Immature natural killer cell (primary cell): ENCODE measurements at regions not wholly inside any gene's neighbourhood (a gene's known extent, or its start where the extent isn't known, plus 50 kb on each side); places are given as distances from the start of the nearest gene placed in this dataset.
"Not testable (repeated sequence)": the region's sequence is repeated elsewhere in the genome, so short reads cannot be mapped to it uniquely, and the experiment has no call there.

Source experiments
- DNase-seq, 3 donors: peaks; one replicate each; pipeline ENCODE4 v3.0.0; 2022; ENCODE audit warnings: mixed read lengths in 1 of 3
- H3K27ac Mint-ChIP-seq, 6 donors: one replicate each; pipeline ENCODE4 v1.8.0; 2020; ENCODE audit warnings: mixed read lengths in 6 of 6, mild to moderate bottlenecking in 5 of 6, inconsistent platforms in 4 of 6, moderate library complexity in 3 of 6
- H3K27me3 Mint-ChIP-seq, 3 donors: one replicate each; pipeline ENCODE4 v1.8.0; 2020 to 2021; ENCODE audit warnings: low read depth in 3 of 3, mild to moderate bottlenecking in 3 of 3, mixed read lengths in 3 of 3, moderate library complexity in 3 of 3, inconsistent platforms in 1 of 3
- H3K36me3 Mint-ChIP-seq, 3 donors: one replicate each; pipeline ENCODE4 v1.8.0; 2020; ENCODE audit warnings: mixed read lengths in 3 of 3, inconsistent platforms in 2 of 3, mild to moderate bottlenecking in 2 of 3
- H3K4me1 Mint-ChIP-seq, 2 donors: one replicate each; pipeline ENCODE4 v1.8.0; 2020; ENCODE audit warnings: inconsistent platforms in 2 of 2, mild to moderate bottlenecking in 2 of 2, mixed read lengths in 2 of 2, moderate library complexity in 1 of 2
- H3K4me3 Mint-ChIP-seq, 5 donors: one replicate each; pipeline ENCODE4 v1.8.0; 2020; ENCODE audit warnings: mild to moderate bottlenecking in 5 of 5, mixed read lengths in 5 of 5, inconsistent platforms in 3 of 5, moderate library complexity in 3 of 5
- H3K9me3 Mint-ChIP-seq, 6 donors: one replicate each; pipeline ENCODE4 v1.8.0; 2020; ENCODE audit warnings: mild to moderate bottlenecking in 6 of 6, mixed read lengths in 6 of 6, inconsistent platforms in 4 of 6, moderate library complexity in 3 of 6

GRCh38 chr5:91244380-91245073 lies 138.6 kb downstream of the ARRDC3 start:
- Mint-ChIP-seq H3K27ac (no peak overlapping the region), H3K4me1 (peaks cover 6 to 13% of the 10 kb centered on the region in 2 donors), H3K36me3 (peaks cover 6 to 14% (median 7%) of the 10 kb centered on the region in 3 donors), H3K4me3 (no peak overlapping the region), H3K9me3 (peaks cover 5 to 15% (median 11%) of the 10 kb centered on the region in 6 donors), H3K27me3 (peaks cover 0 to 3% (median 2%) of the 10 kb centered on the region in 3 donors)
- no peak for DNase-seq

DNA sequence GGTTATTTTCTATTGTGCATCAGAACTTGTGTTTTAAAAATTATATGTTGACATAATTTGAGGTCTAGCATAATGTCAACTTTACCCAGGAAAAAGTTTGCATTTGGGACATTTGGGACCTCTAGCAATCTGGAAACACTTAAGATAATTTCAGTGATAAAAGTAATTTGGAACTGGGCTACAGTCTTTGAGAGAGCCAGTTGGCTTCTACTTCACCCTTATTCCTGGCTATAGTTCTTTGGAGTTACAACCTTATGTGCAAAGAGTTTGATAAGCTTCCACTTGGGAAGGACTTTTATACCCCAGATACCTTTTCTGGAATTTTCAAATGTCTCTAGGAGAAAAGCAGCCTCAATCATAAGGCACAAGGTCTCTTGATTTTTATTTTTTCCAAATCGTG lies 139.3 kb downstream of the ARRDC3 start:
- DNase-seq, result no peak
- peaks cover 6 to 13% of the 10 kb centered on the region in 2 donors for H3K4me1 Mint-ChIP-seq
- peaks cover 6 to 14% (median 7%) of the 10 kb centered on the region in 3 donors for H3K36me3 Mint-ChIP-seq
- peaks cover 0 to 3% (median 2%) of the 10 kb centered on the region in 3 donors for H3K27me3 Mint-ChIP-seq
- H3K9me3 Mint-ChIP-seq, result peaks cover 5 to 15% (median 11%) of the 10 kb centered on the region in 6 donors
- H3K27ac Mint-ChIP-seq, result no peak overlapping the region
- no peak overlapping the region for H3K4me3 Mint-ChIP-seq

DNA sequence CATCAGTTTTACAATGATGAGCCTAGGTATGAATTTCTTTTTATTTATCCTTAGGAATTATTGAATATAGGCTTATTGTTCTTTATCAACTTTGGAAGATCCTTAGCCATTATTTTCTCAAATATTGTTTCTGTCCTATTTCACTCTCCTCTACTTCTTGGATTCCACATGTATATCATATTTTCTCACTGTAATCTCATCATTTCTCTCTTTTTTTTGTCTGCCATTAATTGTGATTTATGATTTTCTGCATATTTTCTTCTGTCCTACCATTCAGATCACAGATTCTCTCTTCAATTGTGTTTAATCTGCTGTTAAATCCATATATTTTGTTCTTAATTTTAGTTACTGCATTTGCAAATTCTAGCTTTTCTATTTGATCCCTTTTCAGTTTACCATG lies 139.8 kb downstream of the ARRDC3 start:
- DNase-seq, result no peak
- Mint-ChIP-seq H3K27me3 (peaks cover 0 to 3% (median 2%) of the 10 kb centered on the region in 3 donors), H3K4me1 (peaks cover 6 to 13% of the 10 kb centered on the region in 2 donors), H3K4me3 (no peak overlapping the region), H3K9me3 (peaks cover 5 to 15% (median 11%) of the 10 kb centered on the region in 6 donors), H3K36me3 (peaks cover 6 to 14% (median 7%) of the 10 kb centered on the region in 3 donors), H3K27ac (no peak overlapping the region)

GRCh38 chr5:91241460-91241859 lies 141.7 kb downstream of the ARRDC3 start:
- H3K27ac Mint-ChIP-seq, DNase-seq, H3K36me3 Mint-ChIP-seq, H3K4me3 Mint-ChIP-seq, H3K27me3 Mint-ChIP-seq: not testable (repeated sequence)
- peaks cover 6 to 13% of the 10 kb centered on the region in 2 donors for H3K4me1 Mint-ChIP-seq
- H3K9me3 Mint-ChIP-seq, result peaks cover 5 to 15% (median 11%) of the 10 kb centered on the region in 6 donors

GRCh38 chr5:91240175-91240574 lies 142.9 kb downstream of the ARRDC3 start:
- Mint-ChIP-seq H3K36me3 (peaks cover 6 to 10% (median 7%) of the 10 kb centered on the region in 3 donors), H3K27me3 (peaks cover 2% of the 10 kb centered on the region in 3 donors), H3K27ac (no peak overlapping the region), H3K4me3 (no peak overlapping the region), H3K9me3 (peaks cover 5 to 15% (median 11%) of the 10 kb centered on the region in 6 donors), H3K4me1 (peaks cover 6 to 10% of the 10 kb centered on the region in 2 donors)
- no peak for DNase-seq

DNA sequence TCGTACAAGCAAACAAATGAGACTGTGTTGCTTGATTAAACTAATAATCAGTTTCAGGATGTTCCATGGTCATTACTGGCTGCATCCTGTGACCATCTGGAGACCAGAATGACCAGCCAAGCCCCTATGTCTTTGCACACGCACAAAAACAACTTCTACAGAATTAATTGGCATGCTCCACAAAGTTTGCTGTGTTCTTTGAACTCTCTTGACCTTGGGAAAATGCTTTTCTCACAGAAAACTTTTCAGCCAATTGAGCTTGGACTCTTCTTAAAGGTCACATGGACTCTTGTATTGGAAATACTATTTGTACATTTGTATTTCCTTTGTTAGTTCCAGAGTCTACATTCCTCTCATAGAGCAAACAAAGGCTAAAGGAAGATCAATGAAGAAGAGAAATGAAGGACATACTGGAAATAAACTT lies 147.8 kb downstream of the ARRDC3 start:
- Mint-ChIP-seq H3K27ac (no peak overlapping the region), H3K9me3 (no peaks in the 10 kb centered on the region), H3K4me1 (no peaks in the 10 kb centered on the region), H3K27me3 (peaks cover 2% of the 10 kb centered on the region in 3 donors), H3K4me3 (no peak overlapping the region), H3K36me3 (no peaks in the 10 kb centered on the region)
- no peak for DNase-seq

GRCh38 chr5:91232523-91232922 lies 150.6 kb downstream of the ARRDC3 start:
- DNase-seq, result no peak
- Mint-ChIP-seq H3K27ac (no peak overlapping the region), H3K36me3 (peaks cover 0 to 9% (median 0%) of the 10 kb centered on the region in 3 donors), H3K27me3 (peaks cover 0 to 2% (median 2%) of the 10 kb centered on the region in 3 donors), H3K4me1 (no peaks in the 10 kb centered on the region), H3K4me3 (no peak overlapping the region), H3K9me3 (peaks cover 0 to 2% (median 0%) of the 10 kb centered on the region in 6 donors)

DNA sequence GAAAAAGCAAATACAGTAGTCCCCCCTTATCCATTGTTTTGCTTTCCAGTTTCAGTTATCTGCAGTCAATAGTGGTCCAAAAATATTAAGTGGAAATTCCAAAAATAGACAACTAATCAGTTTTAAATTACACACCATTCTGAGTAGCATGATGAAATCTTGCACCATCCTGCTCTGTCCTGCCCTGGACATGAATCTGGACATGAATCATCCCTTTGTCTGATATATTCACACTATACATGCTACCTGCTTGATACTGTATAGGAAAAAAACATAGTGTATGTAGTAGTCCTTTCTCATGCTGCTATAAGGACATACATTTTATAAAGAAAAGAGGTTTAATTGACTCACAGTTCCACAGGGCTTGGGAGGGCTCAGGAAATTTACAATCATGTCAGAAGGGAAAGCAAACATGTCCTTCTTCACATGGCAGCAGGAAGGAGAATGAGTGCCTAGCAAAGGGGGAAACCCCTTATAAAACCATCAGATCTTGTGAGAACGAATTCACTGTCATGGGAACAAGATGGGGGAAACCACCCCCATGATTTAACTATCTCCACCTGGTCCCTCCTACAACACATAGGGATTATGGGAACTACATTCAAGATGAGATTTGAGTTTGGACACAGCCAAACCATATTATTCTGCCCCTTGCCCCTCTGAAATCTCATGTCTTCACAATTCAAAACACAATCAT lies 153.9 kb downstream of the ARRDC3 start:
- H3K36me3 Mint-ChIP-seq, result peaks cover 0 to 9% (median 0%) of the 10 kb centered on the region in 3 donors
- peaks cover 0 to 2% (median 0%) of the 10 kb centered on the region in 6 donors for H3K9me3 Mint-ChIP-seq
- DNase-seq, result no peak
- peaks cover 1 to 3% (median 2%) of the 10 kb centered on the region in 3 donors for H3K27me3 Mint-ChIP-seq
- no peak overlapping the region for H3K4me3 Mint-ChIP-seq
- H3K27ac Mint-ChIP-seq, result no peak overlapping the region
- H3K4me1 Mint-ChIP-seq, result no peaks in the 10 kb centered on the region

DNA sequence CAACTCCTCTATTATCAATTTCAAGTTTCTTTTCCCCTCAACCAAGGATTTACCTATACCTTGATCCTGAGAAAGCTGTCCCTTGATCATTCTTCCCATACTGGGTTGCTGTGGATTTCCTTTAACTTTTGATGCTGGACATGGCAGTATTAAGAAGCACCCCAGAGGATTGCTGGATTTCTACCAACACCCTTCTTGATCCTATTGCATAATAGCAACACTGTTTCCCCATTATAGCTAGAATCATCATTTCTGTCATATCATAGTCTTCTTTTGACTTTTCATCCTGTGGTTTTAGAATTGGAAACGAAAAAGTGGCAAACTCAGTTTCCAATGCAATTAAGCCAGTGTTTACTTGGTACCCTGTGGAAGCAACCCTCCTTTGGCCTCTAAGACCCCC lies 154.9 kb downstream of the ARRDC3 start:
- DNase-seq, result no peak
- Mint-ChIP-seq H3K27ac (no peak overlapping the region), H3K9me3 (peaks cover 0 to 2% (median 0%) of the 10 kb centered on the region in 6 donors), H3K27me3 (peaks cover 1 to 3% (median 2%) of the 10 kb centered on the region in 3 donors), H3K36me3 (peaks cover 0 to 9% (median 0%) of the 10 kb centered on the region in 3 donors), H3K4me3 (no peak overlapping the region), H3K4me1 (no peaks in the 10 kb centered on the region)

DNA sequence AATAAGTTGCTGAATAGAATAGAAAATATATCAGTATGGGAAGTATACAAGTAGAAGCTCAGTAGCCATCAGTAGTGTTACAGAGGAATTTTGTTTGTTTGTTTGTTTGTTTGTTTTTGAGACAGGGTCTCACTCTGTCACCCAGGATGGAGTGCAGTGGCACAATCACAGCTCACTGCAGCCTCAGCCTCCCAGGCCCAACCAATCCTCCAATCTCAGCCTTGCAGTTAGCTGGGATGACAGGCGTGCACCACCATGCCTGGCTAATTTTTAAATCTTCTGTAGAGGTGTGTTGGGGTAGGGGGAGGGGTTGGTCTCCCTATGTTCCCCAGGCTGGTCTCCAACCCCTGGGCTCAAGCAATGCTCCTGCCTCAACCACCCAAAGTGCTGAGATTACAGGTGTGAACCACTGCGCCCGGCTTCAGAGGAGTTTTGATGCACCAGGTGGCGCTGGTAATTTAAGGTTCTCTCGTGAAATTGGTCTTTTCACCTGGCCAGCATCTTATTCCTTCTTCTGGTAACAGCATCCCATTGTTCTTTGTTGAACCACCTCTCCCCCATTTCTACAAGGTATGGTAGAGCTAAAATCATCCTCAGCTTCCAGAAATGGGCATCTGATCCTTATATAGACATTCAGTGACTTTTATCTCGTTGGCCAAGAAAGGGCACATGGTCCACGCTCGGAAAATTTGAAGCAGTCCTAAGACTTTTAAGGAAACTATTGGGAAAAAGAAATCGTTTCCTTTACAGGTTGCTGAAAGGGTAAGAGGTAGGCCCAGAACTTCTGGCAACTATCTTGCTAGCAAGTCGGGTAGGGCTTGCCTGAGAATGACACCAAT lies 157.1 kb downstream of the ARRDC3 start:
- H3K27ac Mint-ChIP-seq, result no peak overlapping the region
- no peak overlapping the region for H3K4me3 Mint-ChIP-seq
- H3K27me3 Mint-ChIP-seq, result peaks cover 1 to 3% (median 2%) of the 10 kb centered on the region in 3 donors
- peaks cover 0 to 9% (median 0%) of the 10 kb centered on the region in 3 donors for H3K36me3 Mint-ChIP-seq
- H3K4me1 Mint-ChIP-seq, result no peaks in the 10 kb centered on the region
- peaks cover 0 to 2% (median 0%) of the 10 kb centered on the region in 6 donors for H3K9me3 Mint-ChIP-seq
- peak; percentile 24 to 54 (median 38) for DNase-seq

DNA sequence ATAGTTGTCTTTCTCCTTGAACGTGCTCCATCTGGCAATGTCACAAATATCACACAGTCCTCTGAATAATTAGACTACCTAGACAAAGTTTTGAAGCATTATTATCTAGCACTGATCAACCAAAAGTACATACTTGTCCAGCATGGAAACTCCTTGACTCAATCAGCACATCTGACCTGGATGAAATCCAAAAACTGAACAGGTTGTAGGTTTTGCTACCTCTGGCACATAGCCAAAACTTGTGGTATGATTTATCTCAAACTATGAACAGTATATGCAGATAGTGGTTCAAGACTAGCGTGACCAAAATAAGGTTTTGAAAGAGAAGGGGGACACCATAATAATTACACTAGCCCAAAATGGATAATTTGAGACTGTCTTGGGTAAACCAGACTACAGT lies 158.1 kb downstream of the ARRDC3 start:
- no peak for DNase-seq
- Mint-ChIP-seq H3K27me3 (peaks cover 1 to 3% (median 2%) of the 10 kb centered on the region in 3 donors), H3K9me3 (peaks cover 0 to 2% (median 0%) of the 10 kb centered on the region in 6 donors), H3K36me3 (peaks cover 0 to 9% (median 0%) of the 10 kb centered on the region in 3 donors), H3K4me1 (no peaks in the 10 kb centered on the region), H3K4me3 (no peak overlapping the region), H3K27ac (no peak overlapping the region)

DNA sequence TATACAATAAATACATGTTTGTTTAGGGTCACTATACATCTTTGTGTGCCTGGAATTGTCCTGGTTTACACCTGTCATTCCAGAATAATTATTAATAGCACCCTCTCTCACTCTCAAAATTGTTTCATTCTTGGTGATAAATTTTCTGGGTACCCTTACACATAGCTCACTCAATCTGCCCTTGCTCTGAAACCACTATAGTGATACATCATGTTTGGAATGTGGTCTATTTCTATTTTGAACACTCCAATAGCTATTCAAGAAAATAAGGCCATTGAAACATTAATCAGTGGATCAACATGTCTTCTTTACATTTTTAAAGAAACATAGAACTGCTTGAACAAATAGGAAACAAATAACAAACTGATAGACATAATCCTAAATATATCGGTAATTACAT lies 158.7 kb downstream of the ARRDC3 start:
- Mint-ChIP-seq H3K27ac (no peak overlapping the region), H3K4me1 (no peaks in the 10 kb centered on the region), H3K36me3 (peaks cover 0 to 6% (median 0%) of the 10 kb centered on the region in 3 donors), H3K4me3 (no peak overlapping the region), H3K9me3 (peaks cover 0 to 2% (median 0%) of the 10 kb centered on the region in 6 donors), H3K27me3 (peaks cover 1 to 3% (median 2%) of the 10 kb centered on the region in 3 donors)
- no peak for DNase-seq

- H3K36me3 Mint-ChIP-seq, result peaks cover 0 to under 1% (median 0%) of the 10 kb centered on the region in 3 donors
- no peak for DNase-seq
- H3K27ac Mint-ChIP-seq, result no peak overlapping the region
- no peaks in the 10 kb centered on the region for H3K4me1 Mint-ChIP-seq
- H3K27me3 Mint-ChIP-seq, result peaks cover 1 to 3% (median 2%) of the 10 kb centered on the region in 3 donors
- no peak overlapping the region for H3K4me3 Mint-ChIP-seq
- H3K9me3 Mint-ChIP-seq, result no peaks in the 10 kb centered on the region
Measured at GRCh38 chr5:91223886-91224285, 159.2 kb downstream of the ARRDC3 start.
